ENCODE measurements at regions not wholly inside any gene's neighbourhood (a gene's known extent, or its start where the extent isn't known, plus 50 kb on each side); places are given as distances from the start of the nearest gene placed in this dataset.
"Not testable (repeated sequence)": the region's sequence is repeated elsewhere in the genome, so short reads cannot be mapped to it uniquely, and the experiment has no call there.

GRCh38 chr5:136547096-136547495, 181.8 kb upstream of the TRPC7 start:
- not testable (repeated sequence) for H3K36me3 ChIP-seq (ENCODE audit: insufficient read depth); H4K20me1 ChIP-seq (replicated peaks; ENCODE audit: insufficient read depth); H3K4me3 Mint-ChIP-seq; H3K4me2 ChIP-seq; H3K27me3 Mint-ChIP-seq (ENCODE audit: insufficient read depth, low read depth, poor library complexity); H3K79me2 ChIP-seq (replicated peaks; ENCODE audit: insufficient read depth); H3F3A ChIP-seq (replicated peaks; ENCODE audit: low read depth); H3K27me3 ChIP-seq (ENCODE audit: insufficient read depth); H3K9me2 ChIP-seq (ENCODE audit: insufficient read depth); H3K27ac ChIP-seq (ENCODE audit: low read depth); H3K27ac Mint-ChIP-seq; H2AFZ ChIP-seq; ATAC-seq; H3K4me3 ChIP-seq; DNase-seq (ENCODE audit: low spot score)
- peaks cover 35% of the 10 kb centered on the region for H3K9me3 Mint-ChIP-seq
- peaks cover 43% of the 10 kb centered on the region for H3K36me3 Mint-ChIP-seq (ENCODE audit: low read depth)
- H3K4me1 ChIP-seq (ENCODE audit: insufficient read depth), result peaks cover 15% of the 10 kb centered on the region
- peaks cover 29% of the 10 kb centered on the region for H3K4me1 Mint-ChIP-seq

- not testable (repeated sequence) for H3K9me2 ChIP-seq (ENCODE audit: insufficient read depth); H3K79me2 ChIP-seq (replicated peaks; ENCODE audit: insufficient read depth); H3K4me3 ChIP-seq; ATAC-seq; H4K20me1 ChIP-seq (replicated peaks; ENCODE audit: insufficient read depth); H2AFZ ChIP-seq; DNase-seq (ENCODE audit: low spot score); H3K27me3 Mint-ChIP-seq (ENCODE audit: insufficient read depth, low read depth, poor library complexity); H3K4me2 ChIP-seq; H3K4me3 Mint-ChIP-seq; H3K36me3 ChIP-seq (ENCODE audit: insufficient read depth); H3F3A ChIP-seq (replicated peaks; ENCODE audit: low read depth); H3K27me3 ChIP-seq (ENCODE audit: insufficient read depth); H3K4me1 ChIP-seq (ENCODE audit: insufficient read depth)
- peak overlapping the region; percentile 59 for H3K27ac Mint-ChIP-seq
- H3K27ac ChIP-seq (ENCODE audit: low read depth), result peak overlapping the region; percentile 48
- H3K36me3 Mint-ChIP-seq (ENCODE audit: low read depth), result peaks cover 45% of the 10 kb centered on the region
- H3K4me1 Mint-ChIP-seq, result peaks cover 26% of the 10 kb centered on the region
- peaks cover 33% of the 10 kb centered on the region for H3K9me3 Mint-ChIP-seq
Observed at GRCh38 chr5:136546441-136546840, 181.1 kb upstream of the TRPC7 start.

GRCh38 chr5:136545031-136545430, 179.7 kb upstream of the TRPC7 start:
- not testable (repeated sequence) for H3K4me3 ChIP-seq; H3K79me2 ChIP-seq (replicated peaks; ENCODE audit: insufficient read depth); H3K4me3 Mint-ChIP-seq; H3F3A ChIP-seq (replicated peaks; ENCODE audit: low read depth); H3K4me2 ChIP-seq; H3K27me3 ChIP-seq (ENCODE audit: insufficient read depth); H3K36me3 ChIP-seq (ENCODE audit: insufficient read depth); H3K27ac Mint-ChIP-seq; H3K9me2 ChIP-seq (ENCODE audit: insufficient read depth); DNase-seq (ENCODE audit: low spot score); H3K27ac ChIP-seq (ENCODE audit: low read depth); H2AFZ ChIP-seq; H4K20me1 ChIP-seq (replicated peaks; ENCODE audit: insufficient read depth); H3K27me3 Mint-ChIP-seq (ENCODE audit: insufficient read depth, low read depth, poor library complexity); ATAC-seq; H3K4me1 ChIP-seq (ENCODE audit: insufficient read depth)
- Mint-ChIP-seq H3K36me3 (ENCODE audit: low read depth) (peaks cover 44% of the 10 kb centered on the region), H3K4me1 (peaks cover 24% of the 10 kb centered on the region), H3K9me3 (peaks cover 29% of the 10 kb centered on the region)

GRCh38 chr5:136538534-136538933, 173.2 kb upstream of the TRPC7 start:
- Mint-ChIP-seq H3K36me3 (ENCODE audit: low read depth) (peaks cover 29% of the 10 kb centered on the region), H3K9me3 (peaks cover 9% of the 10 kb centered on the region; the same call in 2 of the 3 replicates), H3K27me3 (ENCODE audit: insufficient read depth, low read depth, poor library complexity) (no peaks in the 10 kb centered on the region), H3K27ac (no peak overlapping the region), H3K4me3 (no peak overlapping the region), H3K4me1 (no peaks in the 10 kb centered on the region)
- Histone ChIP-seq H3F3A (replicated peaks; ENCODE audit: low read depth) (no peaks in the 10 kb centered on the region), H3K9me2 (ENCODE audit: insufficient read depth) (no peaks in the 10 kb centered on the region), H4K20me1 (replicated peaks; ENCODE audit: insufficient read depth) (no peaks in the 10 kb centered on the region), H3K27me3 (ENCODE audit: insufficient read depth) (no peaks in the 10 kb centered on the region), H3K27ac (ENCODE audit: low read depth) (no peak overlapping the region), H3K4me3 (no peak overlapping the region), H3K79me2 (replicated peaks; ENCODE audit: insufficient read depth) (no peaks in the 10 kb centered on the region), H2AFZ (no peak overlapping the region), H3K4me2 (no peak overlapping the region), H3K36me3 (ENCODE audit: insufficient read depth) (no peaks in the 10 kb centered on the region), H3K4me1 (ENCODE audit: insufficient read depth) (no peaks in the 10 kb centered on the region)
- ATAC-seq (no peak), DNase-seq (ENCODE audit: low spot score) (no peak)
- no peak for TF ChIP-seq EZH2phosphoT487 (IDR thresholded peaks at IDR 0.05; ENCODE audit: unreplicated experiment)
- no peak for TF ChIP-seq CTCF (conservative IDR thresholded peaks at IDR 0.05; ENCODE audit: low read depth in 2 of 2)
- TF ChIP-seq ETS1 (IDR thresholded peaks at IDR 0.05), result no peak
- no peak for TF ChIP-seq EZH2 (IDR thresholded peaks at IDR 0.05; ENCODE audit: low read depth, unreplicated experiment)
- no peak for TF ChIP-seq STAT1 (IDR thresholded peaks at IDR 0.05; ENCODE audit: unreplicated experiment)
- TF ChIP-seq POLR2AphosphoS5 (IDR thresholded peaks at IDR 0.05; ENCODE audit: low read depth), result no peak
- TF ChIP-seq REST (IDR thresholded peaks at IDR 0.05; ENCODE audit: unreplicated experiment), result no peak
- no peak for TF ChIP-seq ZNF331 (CRISPR knock-in tag; IDR thresholded peaks at IDR 0.05; ENCODE audit: low read depth)
- no peak for TF ChIP-seq CREB1 (CRISPR knock-in tag; IDR thresholded peaks at IDR 0.05; ENCODE audit: low read depth)

Measured in GM23338 (cell line).